HEK293T (cell line): ENCODE measurements at regions not wholly inside any gene's neighbourhood (a gene's known extent, or its start where the extent isn't known, plus 50 kb on each side); places are given as distances from the start of the nearest gene placed in this dataset.

ENCODE experiments used
- BHLHE40 ChIP-seq: fragments of 450-650 bp; IDR thresholded peaks from 2 replicates; pipeline ENCODE4 v1.6.1; 2016; ENCODE audit warnings: mild to moderate bottlenecking, moderate library complexity, borderline replicate concordance
- CTBP1 ChIP-seq: fragments of 450-650 bp; IDR thresholded peaks from 2 replicates; pipeline ENCODE4 v1.6.1; 2016; ENCODE audit warnings: borderline replicate concordance
- ELF4 ChIP-seq: fragments of 450-650 bp; IDR thresholded peaks from 2 replicates; pipeline ENCODE4 v1.6.1; 2017; ENCODE audit warnings: antibody characterized with exemption
- FOXA1 ChIP-seq: fragments of 450-650 bp; IDR thresholded peaks from 2 replicates; pipeline ENCODE4 v1.6.1; 2016; ENCODE audit warnings: mild to moderate bottlenecking
- FOXK2 ChIP-seq: fragments of 450-650 bp; IDR thresholded peaks from 2 replicates; pipeline ENCODE4 v1.6.1; 2016; ENCODE audit warnings: mild to moderate bottlenecking
- FOXM1 ChIP-seq: fragments of 450-650 bp; IDR thresholded peaks from 2 replicates; pipeline ENCODE4 v1.6.1; 2017; ENCODE audit warnings: mild to moderate bottlenecking, borderline replicate concordance
- HDGF ChIP-seq: fragments of 450-650 bp; IDR thresholded peaks from 2 replicates; pipeline ENCODE4 v1.6.1; 2017; ENCODE audit warnings: antibody characterized with exemption, borderline replicate concordance
- L3MBTL2 ChIP-seq: fragments of 450-650 bp; conservative IDR thresholded peaks from 2 replicates; pipeline ENCODE4 v1.6.1; 2016; ENCODE audit warnings: mild to moderate bottlenecking
- LEF1 ChIP-seq: fragments of 450-650 bp; IDR thresholded peaks from 2 replicates; pipeline ENCODE4 v1.6.1; 2017; ENCODE audit warnings: mild to moderate bottlenecking, borderline replicate concordance
- NFRKB ChIP-seq: fragments of 450-650 bp; IDR thresholded peaks from 2 replicates; pipeline ENCODE4 v1.6.1; 2016; ENCODE audit warnings: mild to moderate bottlenecking, moderate library complexity
- SP1 ChIP-seq: fragments of 450-650 bp; IDR thresholded peaks from 2 replicates; pipeline ENCODE4 v1.6.1; 2017
- SUZ12 ChIP-seq: fragments of 450-650 bp; IDR thresholded peaks from 2 replicates; pipeline ENCODE4 v1.6.1; 2016; ENCODE audit warnings: mild to moderate bottlenecking
- TARDBP ChIP-seq: fragments of 450-650 bp; IDR thresholded peaks from 2 replicates; pipeline ENCODE4 v1.6.1; 2016
- ZNF384 ChIP-seq: fragments of 450-650 bp; IDR thresholded peaks from 2 replicates; pipeline ENCODE4 v1.6.1; 2016

GRCh38 chr1:104196136-104196535, 446.4 kb downstream of the AMY1C start:
- TF ChIP-seq FOXA1 (no peak), ZNF384 (no peak), CTBP1 (no peak), FOXM1 (no peak), NFRKB (no peak), ELF4 (no peak), FOXK2 (no peak), BHLHE40 (no peak), SUZ12 (no peak), L3MBTL2 (no peak), LEF1 (no peak), SP1 (no peak), TARDBP (no peak), HDGF (no peak)
